Skin of body (tissue), 1 donor: ENCODE measurements at regions not wholly inside any gene's neighbourhood (a gene's known extent, or its start where the extent isn't known, plus 50 kb on each side); places are given as distances from the start of the nearest gene placed in this dataset.
A peak's percentile ranks its signal among the peaks of the same experiment; 100 is the strongest.
"Not testable (repeated sequence)": the region's sequence is repeated elsewhere in the genome, so short reads cannot be mapped to it uniquely, and the experiment has no call there.

Experiments used
- DNase-seq: peaks from one replicate; lab custom pipeline; 2025; lab: John Stamatoyannopoulos, UW

DNA sequence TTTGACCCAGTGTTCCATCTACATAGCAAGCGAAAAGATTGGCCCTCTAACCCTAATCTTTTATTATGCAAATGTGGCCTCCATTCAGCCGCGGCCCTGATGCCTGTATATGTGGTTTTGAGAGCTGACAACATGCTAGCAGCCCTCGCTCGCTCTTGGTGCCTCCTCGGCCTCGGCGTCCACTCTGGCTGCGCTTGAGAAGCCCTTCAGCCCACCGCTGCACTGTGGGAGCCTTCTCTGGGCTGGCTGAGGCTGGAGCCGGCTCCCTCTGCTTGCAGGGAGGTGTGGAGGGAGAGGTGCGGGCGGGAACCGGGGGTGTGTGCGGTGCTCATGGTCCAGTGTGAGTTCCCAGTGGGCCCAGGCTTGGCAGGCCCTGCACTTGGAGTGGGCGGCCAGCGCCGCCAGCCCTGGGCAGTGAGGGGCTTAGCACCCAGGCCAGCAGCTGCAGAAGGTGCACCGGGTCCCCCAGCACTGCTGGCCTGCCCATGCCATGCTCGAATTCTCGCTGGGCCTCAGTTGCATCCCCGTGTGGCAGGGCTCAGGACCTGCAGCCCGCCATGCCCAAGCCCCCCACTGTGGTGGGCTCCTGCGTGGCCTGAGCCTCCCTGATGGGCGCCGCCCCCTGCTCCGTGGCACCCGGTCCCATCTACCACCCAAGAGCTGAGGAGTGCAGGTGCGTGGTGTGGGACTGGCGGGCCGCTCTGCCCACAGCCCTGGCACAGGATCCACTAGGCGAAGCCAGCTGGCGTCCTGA lies 757.5 kb upstream of the CTNND2 start:
- no peak for DNase-seq

DNA sequence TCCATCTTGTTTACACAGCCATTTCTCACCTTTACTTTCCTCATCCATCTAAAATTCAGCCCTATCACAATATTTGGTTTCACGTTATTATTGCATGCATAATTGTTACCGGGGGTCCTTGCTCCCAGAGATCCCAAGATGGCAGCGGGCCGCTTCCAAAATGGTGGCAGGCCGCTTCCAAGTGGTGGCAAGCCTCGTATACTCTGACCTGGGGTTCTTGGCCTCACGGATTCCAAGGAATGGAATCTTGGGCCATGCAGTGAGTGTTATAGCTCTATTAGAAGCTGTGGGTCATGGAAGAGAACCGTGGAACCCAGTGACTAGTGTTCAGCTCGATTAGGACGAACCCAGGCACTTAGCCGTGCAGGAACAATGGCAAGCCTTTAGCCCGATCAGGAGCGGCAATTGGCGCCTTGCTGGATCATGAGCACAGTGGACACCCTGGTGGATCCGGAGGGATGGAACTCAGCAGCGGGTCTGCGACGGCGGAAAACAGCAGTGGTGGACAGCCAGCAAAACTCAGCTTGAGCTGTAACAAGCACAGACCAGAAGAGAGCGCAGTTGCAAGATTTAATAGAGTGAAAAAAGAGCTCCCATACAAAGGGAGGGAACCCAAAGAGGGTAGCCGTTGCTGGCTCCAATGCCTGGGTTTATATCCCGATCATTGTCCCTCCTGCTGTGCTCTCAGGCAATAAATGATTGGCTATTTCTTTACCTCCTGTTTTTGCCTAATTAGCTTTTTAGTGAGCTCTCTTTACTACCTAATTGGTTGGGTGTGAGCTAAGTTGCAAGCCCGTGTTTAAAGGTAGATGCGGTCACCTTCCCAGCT lies 756.2 kb upstream of the CTNND2 start:
- not testable (repeated sequence) for DNase-seq

DNA sequence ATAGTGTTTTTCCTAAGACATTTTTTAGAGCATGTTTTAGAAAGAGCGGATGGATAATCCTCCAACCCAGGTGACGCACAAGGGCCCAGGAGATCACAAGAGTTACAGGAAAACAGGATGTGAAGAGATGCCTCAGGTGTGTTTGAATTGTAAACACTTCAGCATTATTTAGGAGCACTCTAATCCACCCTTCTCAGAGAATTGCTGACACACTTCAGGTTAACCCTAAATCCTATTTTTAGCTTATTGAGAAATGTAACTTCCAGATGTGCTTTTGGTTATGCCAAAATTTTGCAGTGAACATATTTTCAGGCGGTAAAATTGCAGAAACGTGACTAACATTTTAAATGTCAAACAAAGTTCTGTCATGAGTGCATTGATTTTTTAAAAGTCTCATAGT lies 755.4 kb upstream of the CTNND2 start:
- DNase-seq = no peak

DNA sequence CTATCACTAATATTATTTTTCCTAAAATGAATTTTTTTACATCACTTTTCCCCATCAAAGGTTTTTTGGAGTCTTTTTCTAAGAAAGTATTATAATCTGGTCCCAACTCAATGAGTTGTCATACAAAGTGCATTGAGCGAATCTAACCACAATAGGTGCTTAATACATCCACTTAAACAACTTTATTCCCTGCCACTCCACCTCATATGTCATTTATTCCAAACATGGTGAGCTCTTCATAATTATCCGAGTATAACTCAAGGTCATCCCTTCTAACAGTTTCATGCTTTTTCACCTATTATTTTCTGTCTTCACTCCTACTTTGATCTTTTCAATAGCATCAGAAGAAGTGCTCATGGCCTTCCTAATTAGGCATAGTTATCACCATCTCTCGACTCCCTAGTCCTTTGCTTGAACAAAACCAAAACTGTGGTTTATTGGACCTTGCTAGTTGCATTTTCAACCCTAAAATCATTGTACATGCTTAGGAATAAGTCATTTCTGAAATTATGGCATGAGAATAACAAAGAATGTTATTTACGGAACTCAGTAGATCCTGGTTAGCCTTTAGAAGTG lies 754.7 kb upstream of the CTNND2 start:
- no peak for DNase-seq

DNA sequence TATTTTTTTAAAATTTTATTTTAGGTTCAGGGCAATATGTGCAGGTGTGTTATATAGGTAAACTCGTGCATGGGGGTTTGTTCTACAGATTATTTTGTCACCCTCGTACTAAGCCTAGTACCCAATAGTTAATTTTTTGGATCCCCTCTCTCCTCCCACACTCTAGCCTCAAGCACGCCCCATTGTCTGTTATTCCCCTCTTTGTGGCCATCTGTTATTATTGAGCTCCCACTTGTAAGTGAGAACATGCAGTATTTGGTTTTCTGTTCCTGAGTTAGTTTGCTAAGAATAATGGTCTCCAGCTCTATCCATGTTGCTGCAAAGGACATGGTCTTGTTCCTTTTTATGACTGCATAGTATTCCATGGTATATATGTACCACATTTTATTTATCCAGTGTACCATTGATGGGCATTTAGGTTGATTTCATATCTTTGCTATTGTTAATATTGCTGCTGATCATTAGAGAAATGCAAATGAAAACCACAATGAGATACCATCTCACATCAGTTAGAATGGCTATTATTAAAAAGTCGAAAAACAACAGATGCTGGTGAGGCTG lies 753.7 kb upstream of the CTNND2 start:
- DNase-seq = not testable (repeated sequence)

DNA sequence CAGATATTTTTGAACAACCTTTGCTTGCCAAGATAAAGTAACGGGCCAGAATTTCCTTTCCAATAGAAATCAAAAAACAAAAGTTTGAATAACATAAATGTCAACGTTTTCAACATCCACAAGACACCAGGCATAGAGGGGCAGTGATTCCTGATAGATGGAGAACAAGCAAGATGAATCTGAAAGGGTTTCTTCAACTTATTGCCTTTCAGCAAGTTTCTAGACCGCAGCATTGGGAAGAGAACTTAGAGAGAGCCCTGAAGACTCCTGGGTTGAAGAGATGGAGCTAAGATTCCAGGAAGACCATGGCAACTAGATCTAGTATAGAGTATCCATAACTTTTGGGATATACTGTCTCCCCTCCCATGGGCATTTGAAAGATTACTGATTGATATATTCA lies 751.4 kb upstream of the CTNND2 start:
- DNase-seq = no peak

DNA sequence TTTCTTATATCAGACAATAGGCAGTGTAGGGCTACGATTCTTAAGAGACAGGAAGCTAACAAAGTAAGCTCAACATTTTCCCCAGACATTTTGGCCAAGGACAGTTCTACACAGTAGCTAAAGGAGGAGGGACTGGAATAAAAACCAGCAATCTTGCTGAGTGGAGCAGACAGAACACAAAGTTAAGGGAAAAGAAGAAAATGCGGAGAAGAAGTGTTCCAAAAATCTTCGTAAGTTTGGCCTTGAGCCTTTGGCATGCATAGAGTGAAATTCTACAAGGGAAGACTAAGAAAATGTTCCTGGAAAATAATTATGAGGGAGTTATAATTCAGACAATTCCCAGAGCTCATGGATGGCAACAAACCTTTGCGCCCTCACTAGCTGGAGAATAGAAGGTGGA lies 748.0 kb upstream of the CTNND2 start:
- DNase-seq = peak; percentile 1

DNA sequence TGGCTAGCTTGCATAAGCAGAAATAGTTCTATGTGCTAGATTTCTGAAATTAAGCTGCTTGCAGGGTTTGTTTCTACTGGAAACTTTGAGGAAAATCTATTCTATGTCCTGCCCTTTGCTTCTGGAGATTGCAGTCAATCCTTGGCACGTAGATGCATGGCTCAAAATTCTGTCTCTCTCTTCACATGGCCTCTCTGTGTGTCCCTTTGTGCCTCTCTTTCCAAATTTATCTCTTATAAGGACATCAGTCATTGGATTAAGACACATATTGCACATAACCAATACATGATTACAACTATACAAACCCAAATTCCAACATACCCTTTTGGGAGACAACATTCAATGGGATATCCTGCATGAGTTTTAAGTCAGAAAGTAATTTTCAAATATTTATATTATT lies 744.3 kb upstream of the CTNND2 start:
- no peak for DNase-seq

DNA sequence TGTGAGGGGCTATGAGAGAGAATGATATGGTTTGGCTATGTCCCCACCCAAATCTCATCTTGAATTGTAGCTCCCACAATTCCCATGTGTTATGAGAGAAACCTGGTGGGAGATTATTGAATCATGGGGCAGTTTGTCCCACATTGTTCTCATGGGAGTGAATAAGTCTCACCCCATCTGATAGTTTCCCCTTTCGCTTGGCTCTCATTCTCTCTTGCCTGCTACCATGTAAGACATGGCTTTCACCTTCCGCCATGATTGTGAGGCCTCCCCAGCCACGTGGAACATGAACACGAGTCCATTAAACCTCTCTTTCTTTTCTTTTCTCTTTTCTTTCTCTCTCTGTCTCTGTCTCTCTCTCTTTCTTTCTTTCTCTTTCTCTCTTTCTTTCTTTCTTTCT lies 743.4 kb upstream of the CTNND2 start:
- DNase-seq = no peak

DNA sequence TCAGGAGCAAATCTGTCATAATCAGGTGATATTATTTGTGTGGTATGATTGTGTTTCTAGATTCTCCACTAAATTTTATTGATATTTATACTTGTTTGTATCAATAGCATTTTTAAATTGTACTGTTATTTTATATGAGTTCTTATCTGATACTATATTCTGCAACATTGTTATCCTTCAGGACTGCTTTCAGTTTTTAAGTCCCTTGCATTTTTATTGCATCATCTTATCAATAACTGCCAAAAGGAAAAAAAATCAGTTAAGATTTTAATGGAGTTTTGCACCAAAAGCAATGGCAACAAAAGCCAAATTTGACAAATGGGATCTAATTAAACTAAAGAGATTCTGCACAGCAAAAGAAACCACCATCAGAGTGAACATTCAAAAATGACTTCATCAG lies 741.3 kb upstream of the CTNND2 start:
- DNase-seq = no peak

DNA sequence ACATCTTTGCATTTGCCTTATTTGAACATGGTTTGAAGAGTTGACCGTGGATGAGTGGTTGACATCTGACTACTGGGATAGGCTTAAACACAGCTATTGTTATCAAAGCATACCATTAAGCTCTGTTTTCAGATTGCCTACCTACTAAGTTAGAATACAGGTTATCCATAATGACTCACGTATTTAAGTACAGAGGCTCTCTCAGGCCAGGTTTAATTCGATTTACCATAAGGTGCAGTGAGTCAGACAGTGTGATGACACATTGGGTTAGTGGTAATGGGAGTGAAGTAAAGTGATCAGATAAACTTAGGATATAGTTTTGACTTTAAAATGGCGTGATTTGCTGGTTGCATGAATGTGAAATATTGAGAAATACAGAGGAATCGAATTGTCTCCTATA lies 732.0 kb upstream of the CTNND2 start:
- DNase-seq = no peak

DNA sequence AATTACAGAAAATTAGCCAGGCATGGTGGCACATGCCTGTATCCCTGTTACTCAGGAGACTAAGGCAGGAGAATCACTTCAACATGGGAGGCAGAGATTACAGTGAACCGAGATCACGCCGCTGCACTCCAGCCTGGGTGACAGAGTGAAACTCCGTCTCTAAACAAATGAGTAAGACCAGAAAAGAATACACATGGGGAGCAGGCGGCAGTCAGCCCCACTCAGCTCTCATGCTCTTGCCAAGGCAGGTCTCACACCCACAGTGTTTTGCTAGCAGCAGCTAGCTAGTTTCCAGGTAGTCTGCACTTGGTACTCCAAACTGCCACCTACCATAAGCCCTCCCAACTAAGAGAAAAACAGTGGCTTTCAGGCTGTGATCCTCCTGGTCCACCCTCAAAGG lies 722.3 kb upstream of the CTNND2 start:
- DNase-seq = no peak

DNA sequence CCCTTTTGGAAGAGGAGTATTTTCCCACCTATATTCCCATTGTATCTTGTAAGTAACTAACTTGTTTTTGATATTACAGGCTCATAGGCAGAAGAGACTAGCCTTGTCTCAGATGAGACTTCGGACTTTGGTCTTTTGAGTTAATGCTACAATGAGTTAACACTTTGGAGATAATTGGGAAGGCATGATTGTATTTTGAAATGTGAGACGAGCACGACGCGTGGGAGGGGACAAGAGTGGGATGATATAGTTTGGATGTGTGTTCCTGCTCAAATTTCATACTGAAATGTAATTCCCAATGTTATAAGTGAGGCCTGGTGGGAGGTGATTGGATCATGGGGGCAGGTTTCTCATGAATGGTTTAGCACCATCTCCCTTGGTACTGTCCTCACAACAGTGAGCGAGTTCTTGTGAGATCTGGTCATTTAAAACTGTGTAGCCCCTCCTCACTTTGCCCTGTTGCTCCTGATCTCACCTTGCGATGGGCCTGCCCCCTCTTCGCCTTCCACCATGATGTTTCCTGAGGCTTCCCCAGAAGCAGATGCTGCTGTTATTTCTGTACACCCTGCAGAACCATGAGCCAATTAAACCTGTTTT lies 721.5 kb upstream of the CTNND2 start:
- DNase-seq = no peak

DNA sequence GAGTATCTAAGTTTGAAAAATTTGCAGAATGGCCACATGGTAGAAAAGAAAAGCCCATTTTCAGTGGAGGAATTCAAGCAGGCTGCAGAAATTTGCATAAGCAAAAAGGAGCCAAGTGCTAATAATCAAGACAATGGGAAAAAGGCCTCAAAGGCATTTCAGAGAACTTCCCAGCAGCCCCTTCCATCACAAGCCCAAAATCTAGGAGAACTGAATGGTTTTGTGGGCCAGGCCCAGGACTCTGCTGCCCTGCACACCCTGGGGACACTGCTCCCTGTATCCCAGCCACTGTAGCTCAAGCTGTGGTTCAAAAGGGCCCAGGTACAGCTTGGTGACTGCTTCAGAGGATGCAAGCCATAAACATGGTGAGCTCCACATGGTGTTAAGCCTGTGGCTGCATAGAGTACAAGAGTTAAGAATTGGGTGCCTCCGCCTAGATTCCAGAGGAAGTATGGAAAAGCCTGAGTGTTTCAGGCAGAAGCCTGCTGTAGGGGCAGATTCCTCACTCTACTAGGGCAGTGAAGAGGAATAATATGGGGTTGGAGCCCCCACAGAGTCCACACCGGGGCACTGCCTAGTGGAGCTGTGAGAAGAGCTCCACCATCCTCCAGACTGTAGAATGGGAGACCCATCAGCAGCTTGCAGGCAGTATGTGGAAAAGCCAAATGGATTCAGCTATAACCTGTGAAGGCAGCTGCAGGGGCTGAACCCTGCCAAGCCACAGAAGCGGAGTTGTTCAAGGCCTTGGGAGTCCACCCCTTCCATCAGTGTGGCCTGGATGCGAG lies 720.7 kb upstream of the CTNND2 start:
- DNase-seq = no peak

DNA sequence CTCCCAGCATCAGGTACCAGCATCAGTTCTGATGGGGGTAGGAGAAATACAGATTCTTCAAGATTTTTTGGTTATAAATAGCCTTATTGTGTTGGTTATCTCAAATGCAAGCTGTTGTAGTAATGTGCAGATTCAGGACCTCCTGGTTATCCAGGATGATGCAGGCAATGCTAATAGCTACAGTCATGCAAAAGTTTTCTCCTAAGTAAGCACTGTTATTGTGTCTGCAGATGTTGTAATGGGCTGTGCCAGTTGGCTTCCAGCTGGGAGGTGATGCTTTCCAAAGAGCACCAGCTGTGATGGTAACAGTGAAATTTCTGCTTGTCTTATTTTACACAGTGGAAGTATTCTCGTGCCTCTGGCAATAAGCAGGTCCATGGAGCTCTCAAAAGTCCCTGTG lies 719.2 kb upstream of the CTNND2 start:
- no peak for DNase-seq

DNA sequence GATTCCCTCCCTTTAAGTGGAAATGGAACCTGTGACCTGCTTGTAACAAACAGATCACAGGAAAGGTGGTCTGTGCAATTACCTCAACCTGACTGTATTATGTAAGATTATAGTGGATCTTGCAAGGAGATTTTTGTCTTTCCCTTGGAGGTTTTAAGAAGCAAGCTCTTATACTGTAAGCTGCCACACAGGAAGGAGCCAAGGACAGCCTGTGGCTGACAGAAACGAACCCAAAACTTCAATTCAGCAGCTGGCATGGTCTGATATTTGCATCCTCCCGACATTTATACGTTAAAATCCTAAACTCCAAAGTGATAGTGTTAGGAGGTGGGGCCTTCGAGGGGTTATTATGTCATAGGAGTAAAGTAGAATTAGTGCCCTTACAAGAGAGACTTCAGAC lies 711.8 kb upstream of the CTNND2 start:
- no peak for DNase-seq

DNA sequence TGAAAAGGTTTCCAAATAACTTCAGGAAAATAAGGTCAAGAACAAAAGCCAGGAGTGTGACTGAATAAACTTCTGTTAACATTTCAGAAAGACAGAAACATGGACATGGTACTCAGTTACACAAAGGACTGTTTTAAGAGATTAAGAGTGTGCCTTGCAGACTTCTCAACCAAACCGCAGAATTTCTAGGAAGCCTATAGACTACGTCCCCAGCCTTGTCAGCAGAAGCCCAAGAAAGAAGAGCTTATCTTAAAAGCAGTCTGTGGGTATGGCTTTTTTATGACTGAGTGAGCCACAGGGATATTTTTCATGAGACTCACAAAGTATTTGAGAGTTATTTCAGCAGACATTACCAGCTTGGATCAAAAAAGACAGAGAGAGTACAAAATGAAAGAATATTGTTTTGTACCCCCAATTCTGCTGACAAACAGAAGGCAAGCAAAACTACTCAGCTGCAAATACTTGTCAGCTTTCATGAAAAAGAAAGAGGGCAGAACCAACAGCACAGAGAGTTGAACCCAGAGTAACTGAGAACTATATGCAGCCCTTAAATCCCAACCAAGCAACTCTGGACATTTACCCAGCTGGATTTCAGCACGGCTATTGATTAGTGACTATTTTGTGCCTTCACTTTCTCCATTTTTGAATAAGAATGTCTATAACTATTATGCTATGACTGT lies 711.0 kb upstream of the CTNND2 start:
- no peak for DNase-seq

DNA sequence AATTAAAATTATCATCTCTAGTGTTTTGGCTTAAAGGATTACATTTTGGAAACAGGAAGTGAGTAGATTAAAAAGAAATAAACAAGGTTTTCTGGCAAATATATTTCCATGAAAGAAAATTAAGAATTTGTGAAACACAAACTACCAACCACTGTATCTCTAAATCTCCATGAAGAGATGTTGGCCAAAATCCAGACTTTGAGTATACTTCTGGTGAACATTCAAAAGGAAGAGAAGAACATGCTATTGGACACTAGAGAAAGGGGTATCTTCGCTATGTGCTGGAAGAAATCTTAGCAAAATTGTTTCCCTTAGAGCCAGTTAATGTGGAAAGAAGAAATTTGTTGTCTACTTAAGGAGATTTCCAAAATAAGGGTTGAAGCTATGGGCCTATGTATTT lies 710.4 kb upstream of the CTNND2 start:
- DNase-seq = no peak

DNA sequence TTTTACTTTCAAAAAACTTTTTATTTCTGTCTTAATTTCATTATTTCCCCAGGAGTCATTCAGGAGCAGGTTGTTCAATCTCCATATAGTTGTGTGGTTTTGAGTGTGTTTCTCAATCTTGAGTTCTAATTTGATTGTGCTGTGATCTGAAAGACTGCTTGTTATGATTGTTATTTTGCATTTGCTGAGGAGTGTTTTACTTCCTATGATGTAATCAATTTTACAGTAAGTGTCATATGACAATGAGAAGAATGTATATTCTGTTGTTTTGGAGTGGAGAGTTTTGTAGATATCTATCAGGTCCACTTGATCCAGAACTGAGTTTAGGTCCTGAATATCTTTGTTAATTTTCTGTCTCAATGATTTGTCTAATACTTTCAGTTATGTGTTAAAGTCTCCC lies 706.9 kb upstream of the CTNND2 start:
- no peak for DNase-seq

DNA sequence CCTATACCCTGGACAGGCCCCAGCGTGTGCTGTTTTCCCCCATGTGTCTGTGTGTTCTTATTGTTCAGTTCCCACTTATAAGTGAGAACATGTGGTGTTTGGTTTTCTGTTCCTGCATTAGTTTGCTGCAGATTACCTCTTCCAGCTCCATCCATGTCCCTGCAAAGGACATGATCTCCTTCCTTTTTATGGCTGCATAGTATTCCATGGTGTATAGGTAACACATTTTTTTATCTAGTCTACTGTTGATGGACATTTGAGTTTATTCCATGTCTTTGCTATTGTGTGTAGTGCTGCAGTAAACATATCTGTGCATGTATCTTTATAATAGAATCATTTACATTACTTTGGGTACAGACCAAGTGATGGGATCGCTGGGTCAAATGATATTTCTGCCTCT lies 703.6 kb upstream of the CTNND2 start:
- DNase-seq = not testable (repeated sequence)

DNA sequence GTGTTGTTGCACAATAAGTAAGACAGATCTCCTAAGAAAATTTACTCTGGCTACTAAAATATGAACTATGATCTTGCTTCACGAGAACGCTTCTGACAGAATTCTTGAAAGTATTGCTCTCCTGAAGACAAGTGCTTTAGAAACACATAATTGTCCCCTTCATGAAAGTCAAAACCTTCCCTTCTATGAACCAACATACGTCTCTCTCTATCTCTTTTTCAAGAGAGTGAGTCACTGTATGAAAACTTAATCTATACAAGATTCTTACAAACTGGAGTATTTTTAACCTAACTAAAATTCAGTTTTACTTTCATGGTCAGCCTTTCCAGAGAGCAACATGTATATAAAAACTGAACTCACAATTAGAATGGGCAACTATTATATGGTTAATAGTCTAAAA lies 688.0 kb upstream of the CTNND2 start:
- DNase-seq = no peak
